ENCODE measurements at regions not wholly inside any gene's neighbourhood (a gene's known extent, or its start where the extent isn't known, plus 50 kb on each side); places are given as distances from the start of the nearest gene placed in this dataset.

DNA sequence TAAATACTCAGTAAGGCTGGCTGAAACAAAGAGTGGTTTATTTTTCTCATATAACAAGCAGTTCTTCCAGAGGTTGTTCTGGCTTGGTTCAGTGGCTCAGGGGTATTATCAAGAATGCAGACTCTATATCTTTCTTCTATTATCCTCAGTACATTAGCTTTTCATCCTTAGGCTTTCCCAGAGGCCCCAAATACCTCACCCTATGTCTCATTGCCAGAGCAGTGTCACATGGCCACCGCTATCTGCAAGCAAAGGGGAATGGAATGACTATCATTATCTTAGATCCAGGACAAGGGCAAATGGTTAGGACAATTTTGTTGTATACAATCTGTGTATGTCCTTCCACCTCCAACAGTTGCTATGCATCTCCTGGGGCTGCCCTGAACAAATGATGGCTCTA, 69.0 kb upstream of the SNX2 start:
- CTCF ChIA-PET: no interaction called here
- POLR2A ChIA-PET: no interaction called here
- DNase-seq (ENCODE audit: extremely low spot score): no peak
- no peak for TF ChIP-seq ELF4 (IDR thresholded peaks at IDR 0.05)
- TF ChIP-seq, protein P1, sequence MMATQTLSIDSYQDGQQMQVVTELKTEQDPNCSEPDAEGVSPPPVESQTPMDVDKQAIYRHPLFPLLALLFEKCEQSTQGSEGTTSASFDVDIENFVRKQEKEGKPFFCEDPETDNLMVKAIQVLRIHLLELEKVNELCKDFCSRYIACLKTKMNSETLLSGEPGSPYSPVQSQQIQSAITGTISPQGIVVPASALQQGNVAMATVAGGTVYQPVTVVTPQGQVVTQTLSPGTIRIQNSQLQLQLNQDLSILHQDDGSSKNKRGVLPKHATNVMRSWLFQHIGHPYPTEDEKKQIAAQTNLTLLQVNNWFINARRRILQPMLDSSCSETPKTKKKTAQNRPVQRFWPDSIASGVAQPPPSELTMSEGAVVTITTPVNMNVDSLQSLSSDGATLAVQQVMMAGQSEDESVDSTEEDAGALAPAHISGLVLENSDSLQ (IDR thresholded peaks at IDR 0.05): no peak
- no peak for TF ChIP-seq ARNT (IDR thresholded peaks at IDR 0.05)
- no peak for TF ChIP-seq LEF1 (IDR thresholded peaks at IDR 0.05; ENCODE audit: borderline replicate concordance)
- TF ChIP-seq FOXA1 (IDR thresholded peaks at IDR 0.05): no peak

DNA sequence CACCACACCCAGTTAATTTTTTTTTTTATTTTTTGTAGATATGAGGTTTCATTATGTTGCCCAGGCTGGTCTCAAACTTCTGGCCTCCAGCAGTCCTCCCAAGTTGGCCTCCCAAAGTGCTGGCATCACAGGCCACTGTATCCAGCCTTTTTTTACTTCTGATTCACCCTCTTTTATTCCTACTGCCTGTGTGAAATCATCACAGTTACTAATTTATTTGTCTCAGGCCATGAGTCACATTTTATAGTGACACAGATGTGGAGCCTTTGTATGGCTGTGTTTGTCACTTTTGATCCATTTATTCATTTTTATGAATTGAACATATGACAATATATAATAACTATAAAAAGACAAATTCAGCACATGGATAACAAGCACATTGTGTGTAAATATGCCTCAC, 67.1 kb upstream of the SNX2 start:
- CTCF ChIA-PET: no interaction called here
- TF ChIP-seq, protein P1 (IDR thresholded peaks at IDR 0.05): no peak
- TF ChIP-seq ELF4 (IDR thresholded peaks at IDR 0.05): no peak
- no peak for TF ChIP-seq HDGF (IDR thresholded peaks at IDR 0.05; ENCODE audit: borderline replicate concordance)
- no peak for TF ChIP-seq CTBP1 (IDR thresholded peaks at IDR 0.05; ENCODE audit: borderline replicate concordance)
- TF ChIP-seq ARNT (IDR thresholded peaks at IDR 0.05): no peak
- TF ChIP-seq FOXM1 (IDR thresholded peaks at IDR 0.05; ENCODE audit: borderline replicate concordance): no peak
- no peak for TF ChIP-seq ZNF384 (IDR thresholded peaks at IDR 0.05)
- no peak for TF ChIP-seq SUZ12 (IDR thresholded peaks at IDR 0.05)
- TF ChIP-seq LEF1 (IDR thresholded peaks at IDR 0.05; ENCODE audit: borderline replicate concordance): no peak
- no peak for TF ChIP-seq SP1 (IDR thresholded peaks at IDR 0.05)
- no peak for TF ChIP-seq TARDBP (IDR thresholded peaks at IDR 0.05)
- no peak for TF ChIP-seq FOXK2 (IDR thresholded peaks at IDR 0.05)
- no peak for TF ChIP-seq BHLHE40 (IDR thresholded peaks at IDR 0.05; ENCODE audit: borderline replicate concordance)
- TF ChIP-seq FOXA1 (IDR thresholded peaks at IDR 0.05): no peak

DNA sequence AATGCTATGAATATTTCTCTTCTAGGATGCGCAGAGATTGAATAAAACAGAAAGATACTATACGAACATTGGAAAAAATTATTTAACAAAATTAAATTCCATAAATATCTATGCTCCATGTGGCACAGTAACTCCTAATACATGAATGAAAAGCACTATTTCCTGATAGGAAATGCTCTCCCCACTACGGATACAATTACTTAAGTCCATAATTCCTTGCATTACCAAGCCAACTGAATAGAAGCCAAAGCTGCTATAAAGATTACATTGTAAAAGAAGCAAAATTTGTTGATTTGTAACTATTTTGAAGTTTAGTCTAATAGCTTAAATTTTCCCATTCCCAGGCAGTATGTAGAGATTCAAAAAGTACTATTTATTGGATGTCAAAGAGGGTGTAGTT, 61.8 kb upstream of the SNX2 start:
- DNase-seq (ENCODE audit: extremely low spot score): no peak
- TF ChIP-seq TARDBP (IDR thresholded peaks at IDR 0.05): no peak
- TF ChIP-seq ZNF384 (IDR thresholded peaks at IDR 0.05): no peak
- TF ChIP-seq BHLHE40 (IDR thresholded peaks at IDR 0.05; ENCODE audit: borderline replicate concordance): no peak
- no peak for TF ChIP-seq FOXM1 (IDR thresholded peaks at IDR 0.05; ENCODE audit: borderline replicate concordance)
- CTCF ChIA-PET: interaction anchor here (1.6 kb wide), 1 partner anchor 9 kb away, joined by 10 read pairs; no protein-coding TSS in a partner anchor
- POLR2A ChIA-PET: no interaction called here

More for the DNA sequence above, 67.1 kb upstream of the SNX2 start:
- DNase-seq (ENCODE audit: extremely low spot score): no peak
- POLR2A ChIA-PET: no interaction called here

DNA sequence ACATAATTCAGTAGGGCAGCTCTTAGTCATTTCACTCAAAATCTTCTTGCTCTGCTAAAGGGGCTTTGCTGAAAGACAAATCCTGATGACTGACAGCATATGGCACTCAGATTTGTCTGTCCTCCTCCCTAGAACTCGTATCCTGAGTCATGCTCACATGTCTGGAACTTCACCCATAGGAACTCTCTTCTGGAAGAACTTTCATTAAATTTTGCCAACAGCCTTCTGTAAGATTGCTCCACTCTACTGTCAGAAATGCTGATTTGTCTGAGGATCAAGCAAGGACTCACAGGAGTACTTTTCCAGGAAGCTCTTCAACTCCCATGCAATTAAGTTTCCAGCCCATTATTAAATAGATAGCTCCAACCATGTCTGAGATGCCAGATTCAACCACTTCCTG, 59.8 kb upstream of the SNX2 start:
- CTCF ChIA-PET: interaction anchor here (0.6 kb wide), 1 partner anchor 199 kb away, joined by 3 read pairs; no protein-coding TSS in a partner anchor
- no peak for TF ChIP-seq FOXM1 (IDR thresholded peaks at IDR 0.05; ENCODE audit: borderline replicate concordance)
- no peak for TF ChIP-seq ARNT (IDR thresholded peaks at IDR 0.05)
- TF ChIP-seq BHLHE40 (IDR thresholded peaks at IDR 0.05; ENCODE audit: borderline replicate concordance): no peak
- TF ChIP-seq SUZ12 (IDR thresholded peaks at IDR 0.05): no peak
- no peak for TF ChIP-seq FOXA1 (IDR thresholded peaks at IDR 0.05)
- TF ChIP-seq, protein P1 (IDR thresholded peaks at IDR 0.05): no peak
- no peak for TF ChIP-seq FOXK2 (IDR thresholded peaks at IDR 0.05)
- TF ChIP-seq ELF4 (IDR thresholded peaks at IDR 0.05): no peak
- no peak for TF ChIP-seq CTBP1 (IDR thresholded peaks at IDR 0.05; ENCODE audit: borderline replicate concordance)
- no peak for TF ChIP-seq TARDBP (IDR thresholded peaks at IDR 0.05)
- TF ChIP-seq NFRKB (IDR thresholded peaks at IDR 0.05): no peak
- TF ChIP-seq ZNF384 (IDR thresholded peaks at IDR 0.05): no peak
- no peak for TF ChIP-seq HDGF (IDR thresholded peaks at IDR 0.05; ENCODE audit: borderline replicate concordance)
- no peak for TF ChIP-seq SP1 (IDR thresholded peaks at IDR 0.05)
- no peak for TF ChIP-seq LEF1 (IDR thresholded peaks at IDR 0.05; ENCODE audit: borderline replicate concordance)
- TF ChIP-seq L3MBTL2 (conservative IDR thresholded peaks at IDR 0.05): no peak
- POLR2A ChIA-PET: no interaction called here
- DNase-seq (ENCODE audit: extremely low spot score): no peak

DNA sequence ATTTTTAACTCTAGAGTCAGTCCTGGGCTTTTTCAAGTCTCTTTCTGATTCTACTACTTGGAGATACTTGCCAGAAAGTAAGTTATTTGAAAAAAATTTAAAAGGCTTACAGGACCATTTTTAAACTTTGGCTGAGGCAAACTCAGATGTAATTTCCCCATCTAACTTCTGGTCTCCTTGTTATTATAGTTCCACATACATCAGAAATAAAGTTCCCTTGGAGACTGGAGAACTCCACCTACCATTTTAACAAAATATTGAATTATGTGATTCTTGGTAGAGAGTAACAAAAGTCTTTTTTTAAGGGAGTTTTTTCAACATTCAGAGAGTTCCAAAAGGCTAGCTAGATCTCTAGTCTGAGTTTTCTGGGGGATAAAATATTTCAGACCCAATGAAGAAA, 56.3 kb upstream of the SNX2 start:
- no peak for TF ChIP-seq ELF4 (IDR thresholded peaks at IDR 0.05)
- no peak for TF ChIP-seq FOXK2 (IDR thresholded peaks at IDR 0.05)
- no peak for TF ChIP-seq FOXM1 (IDR thresholded peaks at IDR 0.05; ENCODE audit: borderline replicate concordance)
- no peak for TF ChIP-seq SUZ12 (IDR thresholded peaks at IDR 0.05)
- TF ChIP-seq ARNT (IDR thresholded peaks at IDR 0.05): no peak
- TF ChIP-seq NFRKB (IDR thresholded peaks at IDR 0.05): no peak
- TF ChIP-seq SP1 (IDR thresholded peaks at IDR 0.05): no peak
- no peak for TF ChIP-seq TARDBP (IDR thresholded peaks at IDR 0.05)
- no peak for TF ChIP-seq BHLHE40 (IDR thresholded peaks at IDR 0.05; ENCODE audit: borderline replicate concordance)
- TF ChIP-seq HDGF (IDR thresholded peaks at IDR 0.05; ENCODE audit: borderline replicate concordance): no peak
- no peak for DNase-seq (ENCODE audit: extremely low spot score)
- ChIA-PET POLR2A (no interaction called here), CTCF (interaction anchor here (0.6 to 1.0 kb wide), 3 partner anchors 14 to 33 kb away, joined by 3 to 5 read pairs (median 5); no protein-coding TSS in a partner anchor)

DNA sequence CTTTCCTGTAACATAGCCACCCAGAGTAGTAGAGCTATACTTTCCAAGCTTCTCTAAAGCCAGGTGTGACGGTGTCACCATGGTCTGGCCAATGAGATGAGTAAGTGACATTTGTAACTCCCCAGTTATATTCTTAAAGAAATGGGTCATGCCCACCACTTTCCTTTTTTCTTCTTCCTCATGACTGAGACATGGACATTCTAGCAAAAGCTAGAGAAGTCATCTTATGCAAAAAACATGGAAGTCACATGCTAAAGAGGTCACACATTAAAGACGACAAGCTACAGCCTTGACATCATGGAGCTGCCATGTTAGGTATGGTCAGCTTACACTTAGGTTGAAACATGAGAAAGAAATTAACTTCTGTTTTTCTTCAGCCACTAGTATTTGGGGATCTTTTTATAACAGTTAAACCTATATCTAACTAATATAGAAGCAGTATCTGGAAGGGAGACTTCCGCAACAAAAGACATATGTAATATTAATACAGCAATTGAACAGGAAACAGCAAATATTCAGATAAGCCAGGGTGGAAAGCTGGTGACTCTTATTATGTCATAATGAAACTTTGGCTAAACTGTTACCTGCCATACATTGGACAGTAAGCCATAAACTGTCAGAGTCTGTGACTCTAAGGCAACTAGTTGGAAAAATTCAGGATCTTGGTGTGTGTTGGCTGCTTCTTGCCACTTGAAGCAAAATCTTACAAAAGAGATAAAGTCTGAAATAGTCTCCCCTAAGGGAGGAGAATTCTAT, 54.7 kb upstream of the SNX2 start:
- ChIA-PET CTCF (interaction anchor here (0.6 kb wide), 2 partner anchors 16 to 225 kb away, joined by 4 to 5 read pairs; no protein-coding TSS in a partner anchor), POLR2A (no interaction called here)
- no peak for TF ChIP-seq ZNF384 (IDR thresholded peaks at IDR 0.05)
- TF ChIP-seq, protein P1 (IDR thresholded peaks at IDR 0.05): no peak
- no peak for TF ChIP-seq CTBP1 (IDR thresholded peaks at IDR 0.05; ENCODE audit: borderline replicate concordance)
- no peak for TF ChIP-seq FOXM1 (IDR thresholded peaks at IDR 0.05; ENCODE audit: borderline replicate concordance)
- no peak for TF ChIP-seq ELF4 (IDR thresholded peaks at IDR 0.05)
- TF ChIP-seq ARNT (IDR thresholded peaks at IDR 0.05): no peak
- no peak for TF ChIP-seq L3MBTL2 (conservative IDR thresholded peaks at IDR 0.05)
- no peak for TF ChIP-seq LEF1 (IDR thresholded peaks at IDR 0.05; ENCODE audit: borderline replicate concordance)
- TF ChIP-seq HDGF (IDR thresholded peaks at IDR 0.05; ENCODE audit: borderline replicate concordance): no peak
- no peak for TF ChIP-seq FOXK2 (IDR thresholded peaks at IDR 0.05)
- TF ChIP-seq FOXA1 (IDR thresholded peaks at IDR 0.05): no peak
- no peak for TF ChIP-seq SUZ12 (IDR thresholded peaks at IDR 0.05)

More for the DNA sequence above, 54.7 kb upstream of the SNX2 start:
- no peak for DNase-seq (ENCODE audit: extremely low spot score)
